ENCODE measurements at regions not wholly inside any gene's neighbourhood (a gene's known extent, or its start where the extent isn't known, plus 50 kb on each side); places are given as distances from the start of the nearest gene placed in this dataset.

DNA sequence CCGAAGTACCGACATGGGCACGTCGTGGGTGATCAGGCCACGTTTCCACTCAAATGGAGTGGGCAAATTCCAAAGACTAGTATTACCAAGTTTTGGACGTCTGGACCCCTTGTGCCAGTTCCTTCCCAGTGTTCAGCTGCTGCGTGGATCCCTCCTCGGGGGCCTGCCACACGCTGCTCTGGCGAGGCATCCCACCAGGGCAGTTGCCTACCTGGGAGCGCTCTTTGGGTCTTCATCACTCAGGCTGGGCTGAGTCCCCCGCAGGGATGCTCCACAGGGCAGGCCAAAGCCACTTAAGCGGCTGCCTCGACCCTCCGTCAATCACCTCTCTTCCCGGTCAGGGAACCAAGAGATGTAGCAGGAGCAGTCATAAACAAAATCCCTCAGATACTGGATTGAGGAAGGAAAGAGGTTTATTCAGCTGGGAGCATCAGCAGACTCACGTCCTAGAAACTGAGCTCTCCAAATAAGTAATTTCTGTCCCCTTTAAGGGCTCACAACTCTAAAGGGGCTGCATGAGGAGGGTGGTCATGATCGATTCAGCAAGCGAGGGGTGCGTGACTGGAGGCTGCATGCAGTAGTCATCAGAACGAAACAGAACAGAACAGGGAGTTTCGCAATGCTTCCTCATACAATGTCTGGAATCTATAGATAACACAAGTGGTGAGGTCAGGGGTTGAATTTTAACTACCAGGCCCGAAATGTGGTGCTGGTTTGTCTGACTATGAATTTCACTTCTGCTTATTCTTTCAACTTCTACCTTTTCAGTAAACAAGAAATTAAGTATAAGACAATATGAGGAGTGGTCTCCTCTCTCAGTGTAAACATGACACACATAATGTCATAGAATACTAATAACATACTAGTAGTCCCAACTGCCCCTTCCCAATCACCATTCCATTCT is 998.6 kb upstream of the NCAM2 start:
- DNase-seq (ENCODE audit: low read depth): no peak
- TF ChIP-seq, protein P1, sequence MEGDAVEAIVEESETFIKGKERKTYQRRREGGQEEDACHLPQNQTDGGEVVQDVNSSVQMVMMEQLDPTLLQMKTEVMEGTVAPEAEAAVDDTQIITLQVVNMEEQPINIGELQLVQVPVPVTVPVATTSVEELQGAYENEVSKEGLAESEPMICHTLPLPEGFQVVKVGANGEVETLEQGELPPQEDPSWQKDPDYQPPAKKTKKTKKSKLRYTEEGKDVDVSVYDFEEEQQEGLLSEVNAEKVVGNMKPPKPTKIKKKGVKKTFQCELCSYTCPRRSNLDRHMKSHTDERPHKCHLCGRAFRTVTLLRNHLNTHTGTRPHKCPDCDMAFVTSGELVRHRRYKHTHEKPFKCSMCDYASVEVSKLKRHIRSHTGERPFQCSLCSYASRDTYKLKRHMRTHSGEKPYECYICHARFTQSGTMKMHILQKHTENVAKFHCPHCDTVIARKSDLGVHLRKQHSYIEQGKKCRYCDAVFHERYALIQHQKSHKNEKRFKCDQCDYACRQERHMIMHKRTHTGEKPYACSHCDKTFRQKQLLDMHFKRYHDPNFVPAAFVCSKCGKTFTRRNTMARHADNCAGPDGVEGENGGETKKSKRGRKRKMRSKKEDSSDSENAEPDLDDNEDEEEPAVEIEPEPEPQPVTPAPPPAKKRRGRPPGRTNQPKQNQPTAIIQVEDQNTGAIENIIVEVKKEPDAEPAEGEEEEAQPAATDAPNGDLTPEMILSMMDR (conservative IDR thresholded peaks at IDR 0.05; ENCODE audit: low read depth, low read length): no peak
- no peak overlapping the region for H3K4me3 ChIP-seq (ENCODE audit: low read length)

DNA sequence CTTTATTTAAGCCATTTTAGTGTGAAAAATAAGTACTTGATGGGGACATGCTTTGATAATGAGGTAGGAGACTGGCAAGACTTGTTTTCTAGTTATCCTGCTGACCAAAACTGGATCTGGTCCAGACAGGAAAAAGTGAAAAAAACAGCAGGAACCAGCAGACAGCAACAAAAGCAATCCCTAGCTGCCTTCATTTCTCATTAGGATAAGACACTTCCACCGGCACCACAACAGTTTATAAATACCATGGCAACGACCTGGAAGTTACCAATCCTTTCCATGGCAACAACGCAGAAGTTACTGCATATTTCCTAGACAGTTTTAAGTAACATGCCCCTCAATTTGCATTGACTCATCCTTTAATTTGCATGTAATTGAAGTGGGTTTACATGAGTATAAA is 993.8 kb upstream of the NCAM2 start:
- no peak overlapping the region for H3K4me3 ChIP-seq (ENCODE audit: low read length)
- no peak for DNase-seq (ENCODE audit: low read depth)
- TF ChIP-seq, protein P1 (conservative IDR thresholded peaks at IDR 0.05; ENCODE audit: low read depth, low read length): no peak

DNA sequence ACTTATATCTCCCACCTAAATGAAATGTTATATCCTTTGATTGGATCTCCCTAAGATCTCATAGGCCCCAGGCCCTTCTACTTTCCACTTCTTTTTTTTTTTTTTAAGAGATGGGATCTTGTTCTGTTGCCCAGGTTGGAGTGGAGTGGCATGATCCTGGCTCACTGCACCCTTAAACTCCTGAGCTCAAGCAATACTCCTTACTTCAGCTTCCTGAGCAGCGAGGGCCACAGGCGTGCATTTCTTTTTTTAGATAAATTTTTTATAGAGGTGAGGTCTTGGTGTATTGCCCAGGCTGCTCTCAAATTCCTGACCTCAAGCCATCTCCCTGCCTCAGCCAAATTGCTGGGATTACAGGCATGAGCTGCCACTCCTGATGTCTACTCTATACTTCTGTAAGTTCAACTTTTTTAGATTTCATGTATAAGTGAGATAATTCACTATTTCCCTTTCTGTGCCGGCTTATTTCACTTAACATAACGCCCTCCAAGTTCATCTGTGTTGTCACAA is 987.5 kb upstream of the NCAM2 start:
- H3K4me3 ChIP-seq (ENCODE audit: low read length): no peak overlapping the region
- DNase-seq (ENCODE audit: low read depth): no peak
- TF ChIP-seq, protein P1 (conservative IDR thresholded peaks at IDR 0.05; ENCODE audit: low read depth, low read length): no peak

- DNase-seq (ENCODE audit: low read depth): no peak
- TF ChIP-seq, protein P1 (conservative IDR thresholded peaks at IDR 0.05; ENCODE audit: low read depth, low read length): no peak
- no peak overlapping the region for H3K4me3 ChIP-seq (ENCODE audit: low read length)
Observed at GRCh38 chr21:20013851-20014250, 984.4 kb upstream of the NCAM2 start.

DNA sequence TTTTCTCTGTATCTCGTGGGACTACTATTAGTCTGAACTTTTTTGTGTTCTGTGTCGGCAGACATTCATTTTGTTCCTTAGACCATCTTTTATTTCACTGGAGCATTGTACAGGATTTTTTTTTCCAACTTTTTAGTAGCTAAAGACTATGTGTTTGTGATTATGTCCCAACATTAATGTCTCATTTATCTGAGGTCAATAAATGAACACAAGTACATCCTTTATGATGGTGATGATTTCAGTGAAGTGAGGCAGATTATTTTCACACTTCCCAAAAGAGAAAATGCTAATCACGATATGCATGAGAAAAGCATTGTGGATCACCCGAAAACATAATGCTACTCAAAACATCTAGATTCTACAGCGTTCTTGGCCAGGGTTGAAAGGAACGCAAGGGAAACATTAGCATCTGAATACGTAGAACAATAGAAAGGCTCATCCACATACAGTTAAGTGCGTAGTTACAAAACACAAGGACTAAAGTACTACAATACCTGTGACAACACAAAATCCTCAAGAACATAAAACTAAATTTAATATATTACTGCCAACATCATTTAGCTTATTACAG is 981.7 kb upstream of the NCAM2 start:
- no peak overlapping the region for H3K4me3 ChIP-seq (ENCODE audit: low read length)
- DNase-seq (ENCODE audit: low read depth): no peak
- TF ChIP-seq, protein P1 (conservative IDR thresholded peaks at IDR 0.05; ENCODE audit: low read depth, low read length): no peak

- DNase-seq (ENCODE audit: low read depth): no peak
- TF ChIP-seq, protein P1 (conservative IDR thresholded peaks at IDR 0.05; ENCODE audit: low read depth, low read length): no peak
- no peak overlapping the region for H3K4me3 ChIP-seq (ENCODE audit: low read length)
Observed at GRCh38 chr21:20020026-20020425, 978.2 kb upstream of the NCAM2 start.
